Left lung (tissue), 4 donors: ENCODE measurements at regions not wholly inside any gene's neighbourhood (a gene's known extent, or its start where the extent isn't known, plus 50 kb on each side); places are given as distances from the start of the nearest gene placed in this dataset.

Experiments used
- ATAC-seq: fragments of 200-7000 bp; cut with Tn5 transposase; one replicate; pipeline ENCODE4 v1.9.1; 2020; ENCODE audit warnings: moderate library complexity
- DNase-seq, 4 donors: peaks; one replicate each; pipeline ENCODE4 v3.0.0-alpha.2; 2013 to 2020
- H3K27ac ChIP-seq, 2 donors: fragments of 200-600 bp; sonication (generic) in 1 of 2; one replicate each; pipeline versions ENCODE4 v1.5.0 to v1.8.0; 2020 to 2021
- H3K27me3 ChIP-seq, 2 donors: fragments of 200-600 bp; sonication (generic) in 1 of 2; one replicate each; pipeline versions ENCODE4 v1.5.0 to v1.8.0; 2020 to 2021
- H3K36me3 ChIP-seq, 2 donors: fragments of 200-600 bp; sonication (generic) in 1 of 2; one replicate each; pipeline versions ENCODE4 v1.5.0 to v1.8.0; 2020 to 2021
- H3K4me1 ChIP-seq, 2 donors: fragments of 200-600 bp; one replicate each; pipeline ENCODE4 v1.8.0; 2021
- H3K4me3 ChIP-seq, 2 donors: fragments of 200-600 bp; sonication (generic) in 1 of 2; one replicate each; pipeline versions ENCODE4 v1.5.0 to v1.8.0; 2020 to 2021; ENCODE audit warnings: mild to moderate bottlenecking in 1 of 2
- H3K9me3 ChIP-seq, 2 donors: fragments of 200-600 bp; sonication (generic) in 1 of 2; one replicate each; pipeline versions ENCODE4 v1.5.0 to v1.8.0; 2020 to 2021
- intact Hi-C, 2 donors: fragments of 100-400 bp; cut with DNase I; formaldehyde crosslinking; loops; one replicate each; pipeline versions ENCODE4 v1.11.2 to v1.14.2; 2022
- TF ChIP-seq, protein P1 (sequence below), 2 donors: fragments of 200-600 bp; sonication (generic) in 1 of 2; IDR thresholded peaks; one replicate each; pipeline versions ENCODE4 v1.5.0 to v1.8.0; 2021; ENCODE audit warnings: antibody characterized with exemption in 2 of 2
- donor health status: DM: no; HTN: yes; CAD: no.
- donor health status: DM: no; HTN: no; CAD: no.

DNA sequence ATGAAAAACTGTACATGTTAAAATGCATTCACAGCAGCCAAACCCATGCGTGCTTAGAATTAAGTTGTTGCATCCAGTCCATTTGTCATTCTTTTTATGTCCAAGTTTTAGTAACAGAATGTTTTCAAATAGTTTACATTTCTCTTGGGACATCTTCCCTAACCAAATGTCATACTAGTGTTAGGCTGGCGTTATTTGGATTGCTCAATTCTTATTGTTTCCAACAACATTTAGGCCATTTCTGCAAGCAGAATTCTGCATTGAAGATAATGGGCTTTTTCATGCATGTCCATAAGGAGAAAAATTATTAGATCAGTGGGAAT lies 203.0 kb downstream of the HIBADH start:
- H3K36me3 ChIP-seq: no peaks in the 10 kb centered on the region
- no peaks in the 10 kb centered on the region for H3K4me1 ChIP-seq
- no peaks in the 10 kb centered on the region for H3K9me3 ChIP-seq
- no peak for DNase-seq
- H3K27me3 ChIP-seq: peaks cover 0 to 12% of the 10 kb centered on the region in 2 donors
- H3K27ac ChIP-seq: no peak overlapping the region
- intact Hi-C loops: no loop called here
- ATAC-seq: no peak
- H3K4me3 ChIP-seq: no peak overlapping the region
- TF ChIP-seq, protein P1, sequence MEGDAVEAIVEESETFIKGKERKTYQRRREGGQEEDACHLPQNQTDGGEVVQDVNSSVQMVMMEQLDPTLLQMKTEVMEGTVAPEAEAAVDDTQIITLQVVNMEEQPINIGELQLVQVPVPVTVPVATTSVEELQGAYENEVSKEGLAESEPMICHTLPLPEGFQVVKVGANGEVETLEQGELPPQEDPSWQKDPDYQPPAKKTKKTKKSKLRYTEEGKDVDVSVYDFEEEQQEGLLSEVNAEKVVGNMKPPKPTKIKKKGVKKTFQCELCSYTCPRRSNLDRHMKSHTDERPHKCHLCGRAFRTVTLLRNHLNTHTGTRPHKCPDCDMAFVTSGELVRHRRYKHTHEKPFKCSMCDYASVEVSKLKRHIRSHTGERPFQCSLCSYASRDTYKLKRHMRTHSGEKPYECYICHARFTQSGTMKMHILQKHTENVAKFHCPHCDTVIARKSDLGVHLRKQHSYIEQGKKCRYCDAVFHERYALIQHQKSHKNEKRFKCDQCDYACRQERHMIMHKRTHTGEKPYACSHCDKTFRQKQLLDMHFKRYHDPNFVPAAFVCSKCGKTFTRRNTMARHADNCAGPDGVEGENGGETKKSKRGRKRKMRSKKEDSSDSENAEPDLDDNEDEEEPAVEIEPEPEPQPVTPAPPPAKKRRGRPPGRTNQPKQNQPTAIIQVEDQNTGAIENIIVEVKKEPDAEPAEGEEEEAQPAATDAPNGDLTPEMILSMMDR (IDR thresholded peaks at IDR 0.05): no peak

DNA sequence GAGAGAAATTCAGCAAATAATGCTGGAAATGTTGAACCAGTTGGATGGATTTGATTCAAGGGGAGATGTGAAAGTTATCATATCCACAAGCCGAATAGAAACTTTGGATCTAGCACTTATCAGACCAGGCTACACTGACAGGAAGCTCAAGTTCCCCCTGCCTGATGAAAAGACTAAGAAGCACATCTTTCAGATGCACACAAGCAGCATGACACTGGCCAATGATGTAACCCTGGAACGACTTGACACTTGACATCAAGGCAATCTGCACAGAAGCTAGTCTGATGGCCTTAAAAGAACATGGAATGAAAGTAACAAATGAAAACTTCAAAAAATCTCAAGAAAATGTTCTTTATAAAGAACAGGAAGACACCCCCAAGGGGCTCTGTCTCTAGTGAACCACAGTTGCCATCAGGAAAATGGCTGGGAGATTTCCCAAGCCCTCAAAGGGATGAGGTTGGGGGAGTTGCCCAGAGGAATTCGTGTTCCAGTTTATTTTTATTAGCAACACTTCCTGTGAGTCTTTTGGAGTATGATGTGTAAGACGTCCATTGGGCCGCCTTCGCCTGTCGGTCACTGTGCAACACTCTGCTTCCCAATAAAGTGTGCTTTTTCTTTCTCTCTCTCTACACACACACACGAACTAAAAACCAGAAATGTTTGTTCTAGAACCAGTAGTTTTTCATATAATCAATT lies 200.0 kb downstream of the HIBADH start:
- H3K4me1 ChIP-seq: no peaks in the 10 kb centered on the region
- no peak for ATAC-seq
- no peak for DNase-seq
- intact Hi-C loops: no loop called here
- H3K9me3 ChIP-seq: no peaks in the 10 kb centered on the region
- H3K27ac ChIP-seq: no peak overlapping the region
- H3K36me3 ChIP-seq: no peaks in the 10 kb centered on the region
- H3K27me3 ChIP-seq: peaks cover 0 to 22% of the 10 kb centered on the region in 2 donors
- TF ChIP-seq, protein P1 (IDR thresholded peaks at IDR 0.05): no peak
- no peak overlapping the region for H3K4me3 ChIP-seq

DNA sequence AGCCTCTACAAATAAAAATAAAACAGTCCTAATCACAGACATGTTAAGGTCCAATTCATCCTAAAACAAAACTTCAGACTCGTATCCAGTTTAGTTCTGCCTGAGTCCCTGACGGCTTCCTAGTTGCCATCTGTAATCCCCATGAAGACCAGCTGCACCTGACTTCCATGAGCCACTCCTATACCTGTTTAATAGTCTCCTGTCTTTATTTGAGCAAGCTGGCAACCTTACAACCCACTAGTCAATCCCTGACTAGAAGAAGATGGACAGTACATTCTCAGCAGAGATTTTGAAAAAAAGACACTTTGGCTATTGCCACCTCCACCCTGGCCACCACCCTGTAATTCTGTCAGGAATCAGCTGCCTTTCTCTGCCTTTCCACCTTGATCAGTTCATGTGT lies 197.7 kb downstream of the HIBADH start:
- H3K27me3 ChIP-seq: peaks cover 0 to 22% of the 10 kb centered on the region in 2 donors
- no peak overlapping the region for H3K27ac ChIP-seq
- TF ChIP-seq, protein P1 (IDR thresholded peaks at IDR 0.05): no peak
- no peaks in the 10 kb centered on the region for H3K36me3 ChIP-seq
- H3K4me3 ChIP-seq: no peak overlapping the region
- no peak for ATAC-seq
- no peak for DNase-seq
- intact Hi-C loops: no loop called here
- H3K9me3 ChIP-seq: no peaks in the 10 kb centered on the region
- no peaks in the 10 kb centered on the region for H3K4me1 ChIP-seq

GRCh38 chr7:27466703-27467102 lies 196.0 kb downstream of the HIBADH start:
- Histone ChIP-seq H3K9me3 (no peaks in the 10 kb centered on the region), H3K36me3 (no peaks in the 10 kb centered on the region), H3K27me3 (peaks cover 0 to 28% of the 10 kb centered on the region in 2 donors), H3K4me1 (no peaks in the 10 kb centered on the region), H3K4me3 (no peak overlapping the region), H3K27ac (no peak overlapping the region)
- DNase-seq (no peak), ATAC-seq (no peak)
- TF ChIP-seq, protein P1 (IDR thresholded peaks at IDR 0.05): no peak
- intact Hi-C loops: no loop called here

DNA sequence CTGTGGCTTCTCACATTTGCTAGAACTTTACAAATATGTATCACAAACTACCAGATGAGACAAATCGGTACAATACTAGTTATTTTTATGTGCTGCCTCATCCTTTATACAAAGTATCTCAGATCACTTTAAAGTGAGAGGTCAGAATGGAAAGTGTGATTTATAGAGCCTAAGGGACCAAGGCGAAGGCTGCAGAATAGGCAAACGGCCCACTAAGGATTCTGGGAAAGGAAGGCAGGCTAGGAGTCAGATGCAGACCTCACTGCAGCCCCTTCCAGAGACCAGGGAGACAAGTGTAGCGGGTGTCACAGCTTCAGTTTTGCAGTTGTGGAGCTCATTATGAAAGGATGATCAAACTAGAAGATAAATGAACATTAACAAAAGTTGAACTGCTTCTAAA lies 190.6 kb downstream of the HIBADH start:
- Histone ChIP-seq H3K27ac (no peak overlapping the region), H3K27me3 (peaks cover 0 to 7% of the 10 kb centered on the region in 2 donors), H3K4me3 (no peak overlapping the region), H3K9me3 (no peaks in the 10 kb centered on the region), H3K36me3 (no peaks in the 10 kb centered on the region), H3K4me1 (no peaks in the 10 kb centered on the region)
- intact Hi-C loops: no loop called here
- no peak for ATAC-seq
- TF ChIP-seq, protein P1 (IDR thresholded peaks at IDR 0.05): no peak
- DNase-seq: no peak
